IMR-90 (cell line): ENCODE measurements at regions not wholly inside any gene's neighbourhood (a gene's known extent, or its start where the extent isn't known, plus 50 kb on each side); places are given as distances from the start of the nearest gene placed in this dataset.

ENCODE experiments used
- ATAC-seq: fragments of 200-7000 bp; cut with Tn5 transposase; 2 replicates; pipeline ENCODE4 v1.9.1; 2020; ENCODE audit warnings: low read depth, mild to moderate bottlenecking, moderate library complexity
- BruUV-seq: library from RNA; stranded (reverse); fragments of 400-500 nt; replicated peaks from 2 replicates; lab custom pipeline; 2021; lab: Mats Ljungman, UMichigan
- CTCF ChIA-PET: fragments of 300-600 bp; formaldehyde crosslinking; extraction: SDS; loops from one replicate; lab custom pipeline; 2021; ENCODE audit warnings: antibody characterized with exemption; lab: Yijun Ruan, JAX
- POLR2A ChIA-PET: fragments of 300-600 bp; sonication (Branson Sonifier 250); formaldehyde crosslinking; loops from one replicate; lab custom pipeline; 2022; ENCODE audit warnings: antibody characterized with exemption; ENCODE audit not compliant: unreplicated experiment; lab: Charles Lee
- DNase-seq: peaks from one replicate; pipeline ENCODE4 v3.0.0; 2013
- H2AFZ ChIP-seq: replicated peaks from 2 replicates; pipeline ENCODE3; 2013; ENCODE audit warnings: low read length, mild to moderate bottlenecking; ENCODE audit not compliant: poor library complexity
- H2AK5ac ChIP-seq: 2 replicates; pipeline ENCODE4 v1.6.1; 2013; ENCODE audit warnings: low read depth, low read length, inconsistent platforms
- H2AK9ac ChIP-seq: replicated peaks from 2 replicates; pipeline ENCODE3; 2013; ENCODE audit warnings: mild to moderate bottlenecking, low read depth, low read length, moderate library complexity; ENCODE audit not compliant: poor library complexity
- H2BK120ac ChIP-seq: 2 replicates; pipeline ENCODE4 v1.6.1; 2013; ENCODE audit warnings: low read depth, low read length, inconsistent platforms
- H2BK15ac ChIP-seq: 3 replicates; pipeline ENCODE4 v1.6.1; 2013; ENCODE audit warnings: low read depth, low read length, inconsistent platforms
- H2BK20ac ChIP-seq: 2 replicates; pipeline ENCODE4 v1.6.1; 2013; ENCODE audit warnings: low read depth, mild to moderate bottlenecking, inconsistent platforms, low read length, moderate library complexity
- H2BK5ac ChIP-seq: 2 replicates; pipeline ENCODE4 v1.6.1; 2013; ENCODE audit warnings: mild to moderate bottlenecking, low read depth, low read length, inconsistent platforms; ENCODE audit not compliant: poor library complexity, severe bottlenecking
- H3K14ac ChIP-seq: replicated peaks from 2 replicates; pipeline ENCODE4 v1.6.1; 2013; ENCODE audit warnings: low read depth, low read length, inconsistent platforms
- H3K18ac ChIP-seq: 2 replicates; pipeline ENCODE4 v1.6.1; 2013; ENCODE audit warnings: low read depth, low read length, control low read depth
- H3K23ac ChIP-seq: 2 replicates; pipeline ENCODE4 v1.6.1; 2013; ENCODE audit warnings: low read depth, low read length, inconsistent platforms
- H3K27ac ChIP-seq: 2 replicates; pipeline ENCODE4 v1.5.1; 2013; ENCODE audit warnings: mild to moderate bottlenecking, control low read depth, low read length; ENCODE audit not compliant: insufficient read depth
- H3K27me3 ChIP-seq: 2 replicates; pipeline ENCODE4 v1.6.1; 2013; ENCODE audit warnings: low read length; ENCODE audit not compliant: control insufficient read depth, insufficient read depth
- H3K36me3 ChIP-seq: 2 replicates; pipeline ENCODE4 v1.6.1; 2013; ENCODE audit warnings: low read length, mixed read lengths; ENCODE audit not compliant: control insufficient read depth, insufficient read depth
- H3K4ac ChIP-seq: 2 replicates; pipeline ENCODE4 v1.6.1; 2013; ENCODE audit warnings: low read depth, low read length, inconsistent platforms
- H3K4me1 ChIP-seq: 2 replicates; pipeline ENCODE4 v1.6.1; 2013; ENCODE audit warnings: low read length, mixed read lengths; ENCODE audit not compliant: control insufficient read depth, insufficient read depth
- H3K4me2 ChIP-seq: 2 replicates; pipeline ENCODE4 v1.6.1; 2013; ENCODE audit warnings: low read depth, mild to moderate bottlenecking, control low read depth, low read length, moderate library complexity
- H3K4me3 ChIP-seq: 2 replicates; pipeline ENCODE4 v1.5.1; 2013; ENCODE audit warnings: low read depth, mild to moderate bottlenecking, control low read depth, low read length, moderate library complexity; ENCODE audit not compliant: insufficient read depth
- H3K56ac ChIP-seq: 2 replicates; pipeline ENCODE4 v1.6.1; 2013; ENCODE audit warnings: low read length, inconsistent platforms; ENCODE audit not compliant: insufficient read depth; ENCODE audit errors: extremely low read depth
- H3K79me1 ChIP-seq, 2 experiments: 2 replicates each; pipeline ENCODE4 v1.6.1; 2013; ENCODE audit warnings: low read length in 2 of 2, inconsistent platforms in 1 of 2, low read depth in 1 of 2
- H3K9ac ChIP-seq: 2 replicates; pipeline ENCODE4 v1.6.1; 2013; ENCODE audit warnings: low read depth, low read length, control low read depth
- H3K9me1 ChIP-seq: 2 replicates; pipeline ENCODE4 v1.6.1; 2013; ENCODE audit warnings: low read length, inconsistent platforms; ENCODE audit not compliant: insufficient read depth
- H3K9me3 ChIP-seq: 2 replicates; pipeline ENCODE4 v1.6.1; 2013; ENCODE audit warnings: low read length; ENCODE audit not compliant: control insufficient read depth, insufficient read depth
- H4K20me1 ChIP-seq: 2 replicates; pipeline ENCODE4 v1.6.1; 2013; ENCODE audit warnings: low read length, inconsistent platforms; ENCODE audit not compliant: insufficient read depth
- H4K5ac ChIP-seq: 2 replicates; pipeline ENCODE4 v1.6.1; 2013; ENCODE audit warnings: mild to moderate bottlenecking, low read depth, low read length, control low read depth
- H4K8ac ChIP-seq, 2 experiments: 2 replicates each; pipeline ENCODE4 v1.6.1; 2013; ENCODE audit warnings: low read depth in 2 of 2, low read length in 2 of 2, control low read depth in 1 of 2, inconsistent platforms in 1 of 2
- H4K91ac ChIP-seq: 2 replicates; pipeline ENCODE4 v1.6.1; 2013; ENCODE audit warnings: low read depth, low read length, inconsistent platforms; ENCODE audit not compliant: insufficient read depth
- BHLHE40 ChIP-seq: fragments of 150-350 bp; IDR thresholded peaks from 2 replicates; pipeline ENCODE4 v1.6.1; 2016; ENCODE audit warnings: mild to moderate bottlenecking, low read depth, low read length
- CEBPB ChIP-seq: IDR thresholded peaks from 2 replicates; pipeline ENCODE4 v1.6.1; 2012; ENCODE audit warnings: low read depth, low read length, improper control_type of control experiment
- SMC3 ChIP-seq: fragments of 150-350 bp; IDR thresholded peaks from 2 replicates; pipeline ENCODE4 v1.6.1; 2016; ENCODE audit warnings: low read depth, mild to moderate bottlenecking, antibody characterized with exemption, low read length, moderate library complexity
- whole genome bisulfite sequencing, 2 experiments: methylation state at CpG; one replicate each; pipeline versions ENCODE4 v1.1.5 to v1.1.7; 2013; ENCODE audit warnings: missing lambda C conversion rate in 2 of 2; ENCODE audit not compliant: insufficient read length in 1 of 2; ENCODE audit errors: extremely low coverage in 2 of 2; 5-methylcytosine and 5-hydroxymethylcytosine counted together
- dilution Hi-C: fragments of 300-500 bp; cut with HindIII; formaldehyde crosslinking; loops from one replicate; pipeline ENCODE4 v1.14.3; 2018; ENCODE audit warnings: low sequenced_read_pairs; ENCODE audit not compliant: unreplicated experiment
- in situ Hi-C: fragments of 300-500 bp; cut with MboI; formaldehyde crosslinking; loops from 3 replicates; pipeline ENCODE4 v1.14.3; 2019; ENCODE audit warnings: low sequenced_read_pairs, inconsistent platforms, mixed read lengths
- intact Hi-C: fragments of 100-400 bp; cut with micrococcal nuclease; formaldehyde crosslinking; loops from 2 replicates; pipeline ENCODE4 v1.10.0; 2022
- TF ChIP-seq, protein P1 (sequence below): fragments of 150-350 bp; IDR thresholded peaks from 2 replicates; pipeline ENCODE4 v1.6.1; 2016; ENCODE audit warnings: low read depth, mild to moderate bottlenecking, low read length, moderate library complexity, borderline replicate concordance
- TF ChIP-seq, protein P2 (sequence below): conservative IDR thresholded peaks from 2 replicates; pipeline ENCODE4 v1.5.1; 2012; ENCODE audit warnings: mild to moderate bottlenecking, low read depth, low read length, improper control_type of control experiment

DNA sequence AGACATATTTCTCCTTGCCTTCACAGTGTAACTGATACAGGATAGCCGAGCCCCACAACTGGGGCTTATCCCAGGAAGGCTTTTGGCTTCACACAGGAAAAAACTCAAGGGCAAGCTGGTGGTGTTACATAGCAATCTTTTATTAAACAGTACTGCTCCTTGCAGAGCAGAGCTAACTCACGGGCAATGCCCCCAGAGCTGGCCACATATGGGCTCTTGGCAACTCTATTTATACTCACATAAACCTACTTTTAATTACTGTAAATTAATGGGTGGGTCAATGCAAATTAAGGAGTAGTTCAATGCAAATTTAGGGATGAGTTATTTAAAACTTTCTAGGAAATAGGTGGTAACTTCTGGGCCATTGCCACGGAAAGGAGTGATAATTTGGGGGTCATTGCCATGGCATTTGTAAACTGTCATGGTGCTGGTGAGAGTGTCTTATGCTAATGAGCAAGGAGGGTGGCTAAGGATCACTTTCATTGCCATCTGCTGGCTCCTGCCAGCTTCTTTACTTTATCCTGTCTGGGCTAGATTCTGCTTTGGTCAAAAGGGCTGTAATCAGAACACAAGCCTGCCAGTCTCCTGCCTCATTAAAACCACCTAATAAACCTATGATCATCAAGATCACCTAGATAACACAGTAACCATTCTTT lies 288.8 kb downstream of the CENPC start:
- no peak overlapping the region for H3K18ac ChIP-seq
- no peak overlapping the region for H3K14ac ChIP-seq
- H3K9me1 ChIP-seq = no peaks in the 10 kb centered on the region
- H4K20me1 ChIP-seq = no peaks in the 10 kb centered on the region
- H4K8ac ChIP-seq = no peak overlapping the region
- WGBS, 2 experiments = no CpG with 5 or more reads among the region's 3 CpGs
- no peaks in the 10 kb centered on the region for H3K27me3 ChIP-seq
- TF ChIP-seq, protein P1, sequence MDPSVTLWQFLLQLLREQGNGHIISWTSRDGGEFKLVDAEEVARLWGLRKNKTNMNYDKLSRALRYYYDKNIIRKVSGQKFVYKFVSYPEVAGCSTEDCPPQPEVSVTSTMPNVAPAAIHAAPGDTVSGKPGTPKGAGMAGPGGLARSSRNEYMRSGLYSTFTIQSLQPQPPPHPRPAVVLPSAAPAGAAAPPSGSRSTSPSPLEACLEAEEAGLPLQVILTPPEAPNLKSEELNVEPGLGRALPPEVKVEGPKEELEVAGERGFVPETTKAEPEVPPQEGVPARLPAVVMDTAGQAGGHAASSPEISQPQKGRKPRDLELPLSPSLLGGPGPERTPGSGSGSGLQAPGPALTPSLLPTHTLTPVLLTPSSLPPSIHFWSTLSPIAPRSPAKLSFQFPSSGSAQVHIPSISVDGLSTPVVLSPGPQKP = no peak
- TF ChIP-seq SMC3 (no peak), CEBPB (no peak), BHLHE40 (no peak)
- TF ChIP-seq, protein P2, sequence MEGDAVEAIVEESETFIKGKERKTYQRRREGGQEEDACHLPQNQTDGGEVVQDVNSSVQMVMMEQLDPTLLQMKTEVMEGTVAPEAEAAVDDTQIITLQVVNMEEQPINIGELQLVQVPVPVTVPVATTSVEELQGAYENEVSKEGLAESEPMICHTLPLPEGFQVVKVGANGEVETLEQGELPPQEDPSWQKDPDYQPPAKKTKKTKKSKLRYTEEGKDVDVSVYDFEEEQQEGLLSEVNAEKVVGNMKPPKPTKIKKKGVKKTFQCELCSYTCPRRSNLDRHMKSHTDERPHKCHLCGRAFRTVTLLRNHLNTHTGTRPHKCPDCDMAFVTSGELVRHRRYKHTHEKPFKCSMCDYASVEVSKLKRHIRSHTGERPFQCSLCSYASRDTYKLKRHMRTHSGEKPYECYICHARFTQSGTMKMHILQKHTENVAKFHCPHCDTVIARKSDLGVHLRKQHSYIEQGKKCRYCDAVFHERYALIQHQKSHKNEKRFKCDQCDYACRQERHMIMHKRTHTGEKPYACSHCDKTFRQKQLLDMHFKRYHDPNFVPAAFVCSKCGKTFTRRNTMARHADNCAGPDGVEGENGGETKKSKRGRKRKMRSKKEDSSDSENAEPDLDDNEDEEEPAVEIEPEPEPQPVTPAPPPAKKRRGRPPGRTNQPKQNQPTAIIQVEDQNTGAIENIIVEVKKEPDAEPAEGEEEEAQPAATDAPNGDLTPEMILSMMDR = no peak
- ChIA-PET POLR2A (no interaction called here), CTCF (no interaction called here)
- no peak overlapping the region for H2BK20ac ChIP-seq
- H3K9me3 ChIP-seq = peaks cover 1% of the 10 kb centered on the region; the same call in 1 of the 2 replicates
- no peak overlapping the region for H3K27ac ChIP-seq
- no peak overlapping the region for H3K4ac ChIP-seq
- no peak overlapping the region for H4K5ac ChIP-seq
- no peak overlapping the region for H3K4me2 ChIP-seq
- DNase-seq (no peak), ATAC-seq (no peak)
- H3K4me1 ChIP-seq = no peaks in the 10 kb centered on the region
- dilution Hi-C loops = no loop called here
- no peaks in the 10 kb centered on the region for H3K79me1 ChIP-seq
- no peak overlapping the region for H2BK120ac ChIP-seq
- H2AFZ ChIP-seq = no peak overlapping the region
- no peak overlapping the region for H2BK5ac ChIP-seq
- no TSS peak for BruUV-seq
- no peak overlapping the region for H3K4me3 ChIP-seq
- H2AK9ac ChIP-seq = no peak overlapping the region
- no peak overlapping the region for H4K91ac ChIP-seq
- intact Hi-C loops = no loop called here
- H2AK5ac ChIP-seq = no peak overlapping the region
- H3K9ac ChIP-seq = no peak overlapping the region
- no peaks in the 10 kb centered on the region for H3K36me3 ChIP-seq
- in situ Hi-C loops = no loop called here
- no peak overlapping the region for H3K23ac ChIP-seq
- no peak overlapping the region for H2BK15ac ChIP-seq
- H3K56ac ChIP-seq = no peak overlapping the region
